HG02623 (cell line): ENCODE measurements at regions not wholly inside any gene's neighbourhood (a gene's known extent, or its start where the extent isn't known, plus 50 kb on each side); places are given as distances from the start of the nearest gene placed in this dataset.
"Not testable (repeated sequence)": the region's sequence is repeated elsewhere in the genome, so short reads cannot be mapped to it uniquely, and the experiment has no call there.

Experiments used
- ATAC-seq: cut with Tn5 transposase; IDR thresholded peaks from one replicate; pipeline ENCODE4 v1.9.1; 2021; ENCODE audit warnings: moderate library complexity; ENCODE audit not compliant: unreplicated experiment

- ATAC-seq, result no peak
Measured at GRCh38 chr6:93713974-93714373, 294.6 kb upstream of the EPHA7 start.

- no peak for ATAC-seq
Measured at GRCh38 chr6:93703431-93703830, 284.1 kb upstream of the EPHA7 start.

GRCh38 chr6:93701526-93701925 is 282.2 kb upstream of the EPHA7 start:
- ATAC-seq, result no peak

GRCh38 chr6:93685494-93685893 is 266.1 kb upstream of the EPHA7 start:
- ATAC-seq, result no peak

GRCh38 chr6:93684339-93684738 is 265.0 kb upstream of the EPHA7 start:
- ATAC-seq, result no peak

- ATAC-seq, result no peak
Measured at GRCh38 chr6:93679836-93680235, 260.5 kb upstream of the EPHA7 start.

- ATAC-seq, result no peak
Measured at GRCh38 chr6:93678841-93679454, 259.6 kb upstream of the EPHA7 start.

- ATAC-seq, result no peak
Measured at GRCh38 chr6:93677264-93677965, 258.1 kb upstream of the EPHA7 start.

GRCh38 chr6:93676581-93676980 is 257.2 kb upstream of the EPHA7 start:
- ATAC-seq, result no peak

- no peak for ATAC-seq
Measured at GRCh38 chr6:93675856-93676417, 256.6 kb upstream of the EPHA7 start.

GRCh38 chr6:93663111-93663510 is 243.8 kb upstream of the EPHA7 start:
- ATAC-seq, result no peak

- no peak for ATAC-seq
Measured at GRCh38 chr6:93654548-93654947, 235.2 kb upstream of the EPHA7 start.

- ATAC-seq, result no peak
Measured at GRCh38 chr6:93644611-93645010, 225.3 kb upstream of the EPHA7 start.

- no peak for ATAC-seq
Measured at GRCh38 chr6:93639126-93639525, 219.8 kb upstream of the EPHA7 start.

GRCh38 chr6:93636987-93637664 is 217.8 kb upstream of the EPHA7 start:
- ATAC-seq, result not testable (repeated sequence)

- ATAC-seq, result no peak
Measured at GRCh38 chr6:93624408-93624807, 205.0 kb upstream of the EPHA7 start.

GRCh38 chr6:93621442-93621841 is 202.1 kb upstream of the EPHA7 start:
- ATAC-seq, result no peak

- no peak for ATAC-seq
Measured at GRCh38 chr6:93604951-93605350, 185.6 kb upstream of the EPHA7 start.

- no peak for ATAC-seq
Measured at GRCh38 chr6:93592417-93592816, 173.1 kb upstream of the EPHA7 start.

GRCh38 chr6:93586306-93586705 is 166.9 kb upstream of the EPHA7 start:
- ATAC-seq, result no peak

- ATAC-seq, result no peak
Measured at GRCh38 chr6:93584300-93584699, 164.9 kb upstream of the EPHA7 start.

GRCh38 chr6:93581371-93581770 is 162.0 kb upstream of the EPHA7 start:
- no peak for ATAC-seq
